GM21576 (cell line): ENCODE measurements at regions not wholly inside any gene's neighbourhood (a gene's known extent, or its start where the extent isn't known, plus 50 kb on each side); places are given as distances from the start of the nearest gene placed in this dataset.
"Not testable (repeated sequence)": the region's sequence is repeated elsewhere in the genome, so short reads cannot be mapped to it uniquely, and the experiment has no call there.

Experiments
- ATAC-seq: cut with Tn5 transposase; IDR thresholded peaks from one replicate; pipeline ENCODE4 v1.9.1; 2021; ENCODE audit warnings: mild to moderate bottlenecking, moderate library complexity; ENCODE audit not compliant: unreplicated experiment

GRCh38 chr10:46645110-46645509 is 66.2 kb downstream of the SYT15 start:
- ATAC-seq, result not testable (repeated sequence)

GRCh38 chr10:46646132-46646531 is 67.2 kb downstream of the SYT15 start:
- ATAC-seq, result not testable (repeated sequence)

- ATAC-seq, result not testable (repeated sequence)
These were observed 72.0 kb downstream of the SYT15 start for GRCh38 chr10:46650967-46651366.

GRCh38 chr10:46657437-46657836 is 78.5 kb downstream of the SYT15 start:
- not testable (repeated sequence) for ATAC-seq

- not testable (repeated sequence) for ATAC-seq
These were observed 81.3 kb downstream of the SYT15 start for GRCh38 chr10:46660027-46660834.

- ATAC-seq, result not testable (repeated sequence)
These were observed 81.9 kb downstream of the SYT15 start for GRCh38 chr10:46660835-46661164.

GRCh38 chr10:46665536-46665935 is 86.6 kb downstream of the SYT15 start:
- ATAC-seq, result not testable (repeated sequence)

GRCh38 chr10:46668357-46668997 is 89.5 kb downstream of the SYT15 start:
- ATAC-seq, result not testable (repeated sequence)

- not testable (repeated sequence) for ATAC-seq
These were observed 99.0 kb downstream of the SYT15 start for GRCh38 chr10:46677836-46678435.

GRCh38 chr10:46691397-46691796 is 112.5 kb downstream of the SYT15 start:
- ATAC-seq, result not testable (repeated sequence)

GRCh38 chr10:46693218-46693617 is 114.3 kb downstream of the SYT15 start:
- ATAC-seq, result not testable (repeated sequence)

GRCh38 chr10:46717264-46717663 is 138.3 kb downstream of the SYT15 start:
- not testable (repeated sequence) for ATAC-seq

GRCh38 chr10:46718014-46718413 is 139.1 kb downstream of the SYT15 start:
- ATAC-seq, result not testable (repeated sequence)

- not testable (repeated sequence) for ATAC-seq
These were observed 141.5 kb downstream of the SYT15 start for GRCh38 chr10:46720386-46720785.

GRCh38 chr10:46720811-46721518 is 142.0 kb downstream of the SYT15 start:
- not testable (repeated sequence) for ATAC-seq

GRCh38 chr10:46724258-46724657 is 145.3 kb downstream of the SYT15 start:
- ATAC-seq, result not testable (repeated sequence)

GRCh38 chr10:46728359-46728758 is 149.4 kb downstream of the SYT15 start:
- ATAC-seq, result not testable (repeated sequence)

- ATAC-seq, result not testable (repeated sequence)
These were observed 151.8 kb downstream of the SYT15 start for GRCh38 chr10:46730729-46731128.

GRCh38 chr10:46733635-46734261 is 154.8 kb downstream of the SYT15 start:
- ATAC-seq, result not testable (repeated sequence)

GRCh38 chr10:46734262-46734642 is 155.3 kb downstream of the SYT15 start:
- ATAC-seq, result not testable (repeated sequence)

GRCh38 chr10:46739919-46740318 is 161.0 kb downstream of the SYT15 start:
- not testable (repeated sequence) for ATAC-seq
